Fibroblast of pulmonary artery (primary cell): ENCODE measurements at regions not wholly inside any gene's neighbourhood (a gene's known extent, or its start where the extent isn't known, plus 50 kb on each side); places are given as distances from the start of the nearest gene placed in this dataset.
"Not testable (repeated sequence)": the region's sequence is repeated elsewhere in the genome, so short reads cannot be mapped to it uniquely, and the experiment has no call there.

Experiments
- DNase-seq: peaks from one replicate; pipeline ENCODE4 v3.0.0-alpha.2; 2010; ENCODE audit warnings: low read depth
- H3K4me3 ChIP-seq: replicated peaks from 2 replicates; pipeline ENCODE4 v1.5.1; 2011; ENCODE audit warnings: low read depth, mild to moderate bottlenecking, control low read depth, low read length, moderate library complexity
- CTCF ChIP-seq: IDR thresholded peaks from 2 replicates; pipeline ENCODE4 v1.5.1; 2011; ENCODE audit warnings: mild to moderate bottlenecking, control low read depth, low read length, inconsistent platforms; ENCODE audit errors: missing control alignments

GRCh38 chr11:41534861-41535260, 75.4 kb upstream of the LRRC4C start:
- TF ChIP-seq CTCF: no peak
- DNase-seq: no peak
- H3K4me3 ChIP-seq: no peak overlapping the region

DNA sequence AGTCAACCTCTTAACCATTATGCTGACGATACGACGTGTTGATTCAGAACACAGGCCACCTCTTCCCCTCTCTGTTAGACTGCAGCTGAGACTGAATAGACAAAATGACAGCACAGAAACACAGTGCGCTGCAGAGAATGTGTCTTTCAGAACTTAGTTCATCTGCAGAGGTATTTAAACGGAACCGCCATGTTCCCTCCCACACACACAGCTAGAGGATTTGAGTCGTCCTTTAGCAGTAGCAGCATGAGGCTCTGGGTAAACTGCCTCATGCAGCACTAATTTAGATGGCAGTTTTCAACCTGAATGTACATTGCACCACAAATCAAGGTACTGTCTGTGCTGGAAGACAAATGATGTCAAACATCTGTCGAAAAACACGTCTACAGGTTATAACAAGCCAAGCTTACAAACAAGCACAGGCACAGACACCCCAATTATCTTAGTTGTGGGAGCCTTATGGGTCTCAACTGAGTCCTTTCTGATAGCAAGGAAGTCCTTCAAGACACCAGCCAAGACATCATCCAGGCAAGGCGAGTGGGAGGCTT, 76.6 kb upstream of the LRRC4C start:
- no peak for DNase-seq
- no peak overlapping the region for H3K4me3 ChIP-seq
- TF ChIP-seq CTCF: no peak

GRCh38 chr11:41544902-41545301, 85.5 kb upstream of the LRRC4C start:
- not testable (repeated sequence) for DNase-seq

GRCh38 chr11:41578421-41579051, 119.1 kb upstream of the LRRC4C start:
- no peak overlapping the region for H3K4me3 ChIP-seq
- TF ChIP-seq CTCF: no peak
- no peak for DNase-seq

More at GRCh38 chr11:41544902-41545301, 85.5 kb upstream of the LRRC4C start:
- H3K4me3 ChIP-seq: not testable (repeated sequence)

GRCh38 chr11:41579546-41579945, 120.1 kb upstream of the LRRC4C start:
- DNase-seq: no peak
- no peak overlapping the region for H3K4me3 ChIP-seq
- no peak for TF ChIP-seq CTCF

- TF ChIP-seq CTCF: no peak
Observed at GRCh38 chr11:41609511-41609910, 150.1 kb upstream of the LRRC4C start.

GRCh38 chr11:41612415-41612814, 153.0 kb upstream of the LRRC4C start:
- peak; percentile 15 for TF ChIP-seq CTCF
- DNase-seq: peak; percentile 2
- H3K4me3 ChIP-seq: no peak overlapping the region

More at GRCh38 chr11:41609511-41609910, 150.1 kb upstream of the LRRC4C start:
- no peak overlapping the region for H3K4me3 ChIP-seq
- no peak for DNase-seq
